ENCODE measurements at regions not wholly inside any gene's neighbourhood (a gene's known extent, or its start where the extent isn't known, plus 50 kb on each side); places are given as distances from the start of the nearest gene placed in this dataset.

GRCh38 chr9:105828596-105829213 lies 134.4 kb downstream of the TMEM38B start (continued):
- TF ChIP-seq, protein P1, sequence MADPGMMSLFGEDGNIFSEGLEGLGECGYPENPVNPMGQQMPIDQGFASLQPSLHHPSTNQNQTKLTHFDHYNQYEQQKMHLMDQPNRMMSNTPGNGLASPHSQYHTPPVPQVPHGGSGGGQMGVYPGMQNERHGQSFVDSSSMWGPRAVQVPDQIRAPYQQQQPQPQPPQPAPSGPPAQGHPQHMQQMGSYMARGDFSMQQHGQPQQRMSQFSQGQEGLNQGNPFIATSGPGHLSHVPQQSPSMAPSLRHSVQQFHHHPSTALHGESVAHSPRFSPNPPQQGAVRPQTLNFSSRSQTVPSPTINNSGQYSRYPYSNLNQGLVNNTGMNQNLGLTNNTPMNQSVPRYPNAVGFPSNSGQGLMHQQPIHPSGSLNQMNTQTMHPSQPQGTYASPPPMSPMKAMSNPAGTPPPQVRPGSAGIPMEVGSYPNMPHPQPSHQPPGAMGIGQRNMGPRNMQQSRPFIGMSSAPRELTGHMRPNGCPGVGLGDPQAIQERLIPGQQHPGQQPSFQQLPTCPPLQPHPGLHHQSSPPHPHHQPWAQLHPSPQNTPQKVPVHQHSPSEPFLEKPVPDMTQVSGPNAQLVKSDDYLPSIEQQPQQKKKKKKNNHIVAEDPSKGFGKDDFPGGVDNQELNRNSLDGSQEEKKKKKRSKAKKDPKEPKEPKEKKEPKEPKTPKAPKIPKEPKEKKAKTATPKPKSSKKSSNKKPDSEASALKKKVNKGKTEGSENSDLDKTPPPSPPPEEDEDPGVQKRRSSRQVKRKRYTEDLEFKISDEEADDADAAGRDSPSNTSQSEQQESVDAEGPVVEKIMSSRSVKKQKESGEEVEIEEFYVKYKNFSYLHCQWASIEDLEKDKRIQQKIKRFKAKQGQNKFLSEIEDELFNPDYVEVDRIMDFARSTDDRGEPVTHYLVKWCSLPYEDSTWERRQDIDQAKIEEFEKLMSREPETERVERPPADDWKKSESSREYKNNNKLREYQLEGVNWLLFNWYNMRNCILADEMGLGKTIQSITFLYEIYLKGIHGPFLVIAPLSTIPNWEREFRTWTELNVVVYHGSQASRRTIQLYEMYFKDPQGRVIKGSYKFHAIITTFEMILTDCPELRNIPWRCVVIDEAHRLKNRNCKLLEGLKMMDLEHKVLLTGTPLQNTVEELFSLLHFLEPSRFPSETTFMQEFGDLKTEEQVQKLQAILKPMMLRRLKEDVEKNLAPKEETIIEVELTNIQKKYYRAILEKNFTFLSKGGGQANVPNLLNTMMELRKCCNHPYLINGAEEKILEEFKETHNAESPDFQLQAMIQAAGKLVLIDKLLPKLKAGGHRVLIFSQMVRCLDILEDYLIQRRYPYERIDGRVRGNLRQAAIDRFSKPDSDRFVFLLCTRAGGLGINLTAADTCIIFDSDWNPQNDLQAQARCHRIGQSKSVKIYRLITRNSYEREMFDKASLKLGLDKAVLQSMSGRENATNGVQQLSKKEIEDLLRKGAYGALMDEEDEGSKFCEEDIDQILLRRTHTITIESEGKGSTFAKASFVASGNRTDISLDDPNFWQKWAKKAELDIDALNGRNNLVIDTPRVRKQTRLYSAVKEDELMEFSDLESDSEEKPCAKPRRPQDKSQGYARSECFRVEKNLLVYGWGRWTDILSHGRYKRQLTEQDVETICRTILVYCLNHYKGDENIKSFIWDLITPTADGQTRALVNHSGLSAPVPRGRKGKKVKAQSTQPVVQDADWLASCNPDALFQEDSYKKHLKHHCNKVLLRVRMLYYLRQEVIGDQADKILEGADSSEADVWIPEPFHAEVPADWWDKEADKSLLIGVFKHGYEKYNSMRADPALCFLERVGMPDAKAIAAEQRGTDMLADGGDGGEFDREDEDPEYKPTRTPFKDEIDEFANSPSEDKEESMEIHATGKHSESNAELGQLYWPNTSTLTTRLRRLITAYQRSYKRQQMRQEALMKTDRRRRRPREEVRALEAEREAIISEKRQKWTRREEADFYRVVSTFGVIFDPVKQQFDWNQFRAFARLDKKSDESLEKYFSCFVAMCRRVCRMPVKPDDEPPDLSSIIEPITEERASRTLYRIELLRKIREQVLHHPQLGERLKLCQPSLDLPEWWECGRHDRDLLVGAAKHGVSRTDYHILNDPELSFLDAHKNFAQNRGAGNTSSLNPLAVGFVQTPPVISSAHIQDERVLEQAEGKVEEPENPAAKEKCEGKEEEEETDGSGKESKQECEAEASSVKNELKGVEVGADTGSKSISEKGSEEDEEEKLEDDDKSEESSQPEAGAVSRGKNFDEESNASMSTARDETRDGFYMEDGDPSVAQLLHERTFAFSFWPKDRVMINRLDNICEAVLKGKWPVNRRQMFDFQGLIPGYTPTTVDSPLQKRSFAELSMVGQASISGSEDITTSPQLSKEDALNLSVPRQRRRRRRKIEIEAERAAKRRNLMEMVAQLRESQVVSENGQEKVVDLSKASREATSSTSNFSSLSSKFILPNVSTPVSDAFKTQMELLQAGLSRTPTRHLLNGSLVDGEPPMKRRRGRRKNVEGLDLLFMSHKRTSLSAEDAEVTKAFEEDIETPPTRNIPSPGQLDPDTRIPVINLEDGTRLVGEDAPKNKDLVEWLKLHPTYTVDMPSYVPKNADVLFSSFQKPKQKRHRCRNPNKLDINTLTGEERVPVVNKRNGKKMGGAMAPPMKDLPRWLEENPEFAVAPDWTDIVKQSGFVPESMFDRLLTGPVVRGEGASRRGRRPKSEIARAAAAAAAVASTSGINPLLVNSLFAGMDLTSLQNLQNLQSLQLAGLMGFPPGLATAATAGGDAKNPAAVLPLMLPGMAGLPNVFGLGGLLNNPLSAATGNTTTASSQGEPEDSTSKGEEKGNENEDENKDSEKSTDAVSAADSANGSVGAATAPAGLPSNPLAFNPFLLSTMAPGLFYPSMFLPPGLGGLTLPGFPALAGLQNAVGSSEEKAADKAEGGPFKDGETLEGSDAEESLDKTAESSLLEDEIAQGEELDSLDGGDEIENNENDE (IDR thresholded peaks at IDR 0.05; ENCODE audit: insufficient replicate concordance, low read length): no peak
- TF ChIP-seq NRF1 (IDR thresholded peaks at IDR 0.05; ENCODE audit: low read depth, low read length) (no peak), SP2 (IDR thresholded peaks at IDR 0.05; ENCODE audit: low read length) (no peak), FOSL1 (IDR thresholded peaks at IDR 0.05; ENCODE audit: insufficient read depth, low read depth, low read length) (no peak), CTBP2 (IDR thresholded peaks at IDR 0.05; ENCODE audit: borderline replicate concordance, insufficient read depth, insufficient read length, low read length) (no peak)

Data from H1 (cell line).